ENCODE measurements at regions not wholly inside any gene's neighbourhood (a gene's known extent, or its start where the extent isn't known, plus 50 kb on each side); places are given as distances from the start of the nearest gene placed in this dataset.

- TF ChIP-seq SNAI2 (CRISPR knock-in tag; IDR thresholded peaks at IDR 0.05) (no peak), POU6F1 (CRISPR knock-in tag; IDR thresholded peaks at IDR 0.05; ENCODE audit: borderline replicate concordance, low read depth) (no peak), CREB5 (CRISPR knock-in tag; IDR thresholded peaks at IDR 0.05; ENCODE audit: low read depth) (no peak), PATZ1 (CRISPR knock-in tag; IDR thresholded peaks at IDR 0.05; ENCODE audit: borderline replicate concordance) (no peak), ZFP3 (CRISPR knock-in tag; IDR thresholded peaks at IDR 0.05) (no peak), ZC3H10 (CRISPR knock-in tag; IDR thresholded peaks at IDR 0.05) (no peak), TOX (CRISPR knock-in tag; IDR thresholded peaks at IDR 0.05; ENCODE audit: borderline replicate concordance) (no peak), OSR1 (CRISPR knock-in tag; IDR thresholded peaks at IDR 0.05) (no peak), ARNTL (CRISPR knock-in tag; IDR thresholded peaks at IDR 0.05; ENCODE audit: borderline replicate concordance, low read depth) (no peak), ESRRG (CRISPR knock-in tag; IDR thresholded peaks at IDR 0.05) (no peak), ISL1 (CRISPR knock-in tag; IDR thresholded peaks at IDR 0.05) (no peak), TSHZ2 (CRISPR knock-in tag; IDR thresholded peaks at IDR 0.05) (no peak), PPARA (CRISPR knock-in tag; IDR thresholded peaks at IDR 0.05; ENCODE audit: borderline replicate concordance) (no peak), ZNF8 (CRISPR knock-in tag; IDR thresholded peaks at IDR 0.05) (no peak)
Observed at GRCh38 chr14:66239589-66239988, 246.6 kb upstream of the CCDC196 start.

All from SK-N-SH treated with all-trans-retinoic acid at 6 μM for 48 hours (cell line).